Esophagus (tissue), 2 donors: ENCODE measurements at regions not wholly inside any gene's neighbourhood (a gene's known extent, or its start where the extent isn't known, plus 50 kb on each side); places are given as distances from the start of the nearest gene placed in this dataset.
"Not testable (repeated sequence)": the region's sequence is repeated elsewhere in the genome, so short reads cannot be mapped to it uniquely, and the experiment has no call there.

Source experiments
- H3K27ac ChIP-seq, 2 donors: one replicate each; pipeline ENCODE4 v1.5.1; 2013; ENCODE audit warnings: low read depth in 2 of 2, mild to moderate bottlenecking in 2 of 2, inconsistent platforms in 1 of 2, low read length in 1 of 2, moderate library complexity in 1 of 2
- H3K27me3 ChIP-seq, 2 donors: one replicate each; pipeline ENCODE4 v1.6.1; 2013; ENCODE audit warnings: low read length in 2 of 2, control low read depth in 1 of 2, mild to moderate bottlenecking in 1 of 2; ENCODE audit not compliant: insufficient read depth in 2 of 2, control insufficient read depth in 1 of 2
- H3K36me3 ChIP-seq, 2 donors: one replicate each; pipeline ENCODE4 v1.6.1; 2013; ENCODE audit warnings: low read length in 1 of 2; ENCODE audit not compliant: control insufficient read depth in 2 of 2, insufficient read depth in 2 of 2
- H3K4me1 ChIP-seq, 2 donors: one replicate each; pipeline ENCODE4 v1.6.1; 2013; ENCODE audit warnings: low read length in 1 of 2; ENCODE audit not compliant: control insufficient read depth in 2 of 2, insufficient read depth in 2 of 2
- H3K4me3 ChIP-seq, 2 donors: one replicate each; pipeline ENCODE4 v1.5.1; 2013; ENCODE audit warnings: low read length in 2 of 2, mild to moderate bottlenecking in 2 of 2, low read depth in 1 of 2, moderate library complexity in 1 of 2
- H3K9me3 ChIP-seq, 2 donors: one replicate each; pipeline ENCODE4 v1.6.1; 2013; ENCODE audit warnings: mild to moderate bottlenecking in 2 of 2, low read depth in 1 of 2, low read length in 1 of 2, moderate library complexity in 1 of 2; ENCODE audit not compliant: control insufficient read depth in 2 of 2, insufficient read depth in 1 of 2
- WGBS, 2 donors: extraction: QIAGEN DNeasy Blood & Tissue Kit; methylation state at CpG; one replicate each; pipeline ENCODE4 v1.1.7; 2013; 5-methylcytosine and 5-hydroxymethylcytosine counted together
- donor health status: healthy with polysubstance abuse.
- donor health status: Bipolar disorder and iron deficiency.

GRCh38 chr3:145219355-145220235 lies 941.4 kb downstream of the PLOD2 start:
- Histone ChIP-seq H3K4me1 (no peaks in the 10 kb centered on the region), H3K36me3 (no peaks in the 10 kb centered on the region), H3K4me3 (no peak overlapping the region), H3K9me3 (no peaks in the 10 kb centered on the region), H3K27ac (no peak overlapping the region), H3K27me3 (no peaks in the 10 kb centered on the region)
- WGBS, 2 donors = 66 to 67% methylated on average over 5 of the region's 5 CpGs

GRCh38 chr3:145224886-145225285 lies 936.1 kb downstream of the PLOD2 start:
- no peaks in the 10 kb centered on the region for H3K27me3 ChIP-seq
- H3K4me3 ChIP-seq = no peak overlapping the region
- H3K36me3 ChIP-seq = no peaks in the 10 kb centered on the region
- no peaks in the 10 kb centered on the region for H3K9me3 ChIP-seq
- H3K4me1 ChIP-seq = no peaks in the 10 kb centered on the region
- WGBS, 2 donors = 76 to 81% methylated on average over 1 of the region's 1 CpG
- H3K27ac ChIP-seq = no peak overlapping the region

- Histone ChIP-seq H3K4me3 (no peak overlapping the region), H3K4me1 (no peaks in the 10 kb centered on the region), H3K27me3 (no peaks in the 10 kb centered on the region), H3K36me3 (no peaks in the 10 kb centered on the region), H3K27ac (no peak overlapping the region), H3K9me3 (no peaks in the 10 kb centered on the region)
These were observed 917.1 kb downstream of the PLOD2 start for GRCh38 chr3:145243875-145244274.

GRCh38 chr3:145244327-145244726 lies 916.7 kb downstream of the PLOD2 start:
- no peak overlapping the region for H3K4me3 ChIP-seq
- H3K9me3 ChIP-seq = no peaks in the 10 kb centered on the region
- no peaks in the 10 kb centered on the region for H3K27me3 ChIP-seq
- H3K4me1 ChIP-seq = no peaks in the 10 kb centered on the region
- 46 to 58% methylated on average over 1 of the region's 1 CpG for WGBS, 2 donors
- no peak overlapping the region for H3K27ac ChIP-seq
- no peaks in the 10 kb centered on the region for H3K36me3 ChIP-seq

- 84 to 93% methylated on average over 1 of the region's 1 CpG for WGBS, 2 donors
- Histone ChIP-seq H3K36me3 (no peaks in the 10 kb centered on the region), H3K27ac (no peak overlapping the region), H3K27me3 (no peaks in the 10 kb centered on the region), H3K4me3 (no peak overlapping the region), H3K9me3 (peaks cover 0 to 3% of the 10 kb centered on the region in 2 donors), H3K4me1 (no peaks in the 10 kb centered on the region)
These were observed 914.7 kb downstream of the PLOD2 start for GRCh38 chr3:145246291-145246690.

- H3K36me3 ChIP-seq = no peaks in the 10 kb centered on the region
- no peak overlapping the region for H3K27ac ChIP-seq
- H3K27me3 ChIP-seq = no peaks in the 10 kb centered on the region
- peaks cover 0 to 3% of the 10 kb centered on the region in 2 donors for H3K9me3 ChIP-seq
- H3K4me3 ChIP-seq = no peak overlapping the region
- no peaks in the 10 kb centered on the region for H3K4me1 ChIP-seq
These were observed 912.1 kb downstream of the PLOD2 start for GRCh38 chr3:145248928-145249327.

GRCh38 chr3:145251311-145251710 lies 909.7 kb downstream of the PLOD2 start:
- Histone ChIP-seq H3K4me1 (no peaks in the 10 kb centered on the region), H3K9me3 (peaks cover 0 to 3% of the 10 kb centered on the region in 2 donors), H3K4me3 (no peak overlapping the region), H3K27me3 (no peaks in the 10 kb centered on the region), H3K27ac (no peak overlapping the region), H3K36me3 (no peaks in the 10 kb centered on the region)
- WGBS, 2 donors = 66 to 67% methylated on average over 1 of the region's 1 CpG

- not testable (repeated sequence) for H3K9me3 ChIP-seq, H3K36me3 ChIP-seq, H3K4me1 ChIP-seq, H3K4me3 ChIP-seq, H3K27me3 ChIP-seq, H3K27ac ChIP-seq
- WGBS, 2 donors = 88 to 91% methylated on average over 12 of the region's 12 CpGs
These were observed 903.0 kb downstream of the PLOD2 start for GRCh38 chr3:145257967-145258366.

- Histone ChIP-seq H3K4me1 (no peaks in the 10 kb centered on the region), H3K4me3 (no peak overlapping the region), H3K27me3 (no peaks in the 10 kb centered on the region), H3K36me3 (no peaks in the 10 kb centered on the region), H3K9me3 (no peaks in the 10 kb centered on the region), H3K27ac (no peak overlapping the region)
- WGBS, 2 donors = 77 to 82% methylated on average over 3 of the region's 3 CpGs
These were observed 901.7 kb downstream of the PLOD2 start for GRCh38 chr3:145259166-145259880.

- not testable (repeated sequence) for H3K27me3 ChIP-seq, H3K36me3 ChIP-seq, H3K4me1 ChIP-seq, H3K4me3 ChIP-seq, H3K9me3 ChIP-seq, H3K27ac ChIP-seq
- WGBS, 2 donors = 83 to 90% methylated on average over 1 of the region's 1 CpG
These were observed 897.5 kb downstream of the PLOD2 start for GRCh38 chr3:145263458-145263857.
